ENCODE measurements at regions not wholly inside any gene's neighbourhood (a gene's known extent, or its start where the extent isn't known, plus 50 kb on each side); places are given as distances from the start of the nearest gene placed in this dataset.
"Not testable (repeated sequence)": the region's sequence is repeated elsewhere in the genome, so short reads cannot be mapped to it uniquely, and the experiment has no call there.

GRCh38 chr9:78091731-78092130 is 60.1 kb upstream of the GNAQ start:
- Histone ChIP-seq H3K4me1 (ENCODE audit: control insufficient read depth, extremely low read depth, insufficient read depth, low read length) (no peaks in the 10 kb centered on the region), H3K9me3 (ENCODE audit: control insufficient read depth, insufficient read depth, low read depth, low read length) (no peaks in the 10 kb centered on the region), H3K36me3 (ENCODE audit: control insufficient read depth, insufficient read depth, low read length) (no peaks in the 10 kb centered on the region), H3K4me3 (replicated peaks in 1 of 4; ENCODE audit: control extremely low read depth in 1 of 4, insufficient read depth in 1 of 4, low read depth in 3 of 4, low read length in 4 of 4) (no peak overlapping the region), H2AFZ (ENCODE audit: low read length) (no peak overlapping the region), H3K9ac (ENCODE audit: insufficient read depth, low read length) (no peak overlapping the region), H3K4me2 (ENCODE audit: extremely low read depth, insufficient read depth, low read length) (no peak overlapping the region), H3K79me2 (ENCODE audit: control insufficient read depth, insufficient read depth, low read length) (no peaks in the 10 kb centered on the region), H3K27me3 (ENCODE audit: control insufficient read depth, insufficient read depth, low read length) (no peaks in the 10 kb centered on the region), H3K27ac (ENCODE audit: insufficient read depth, low read length) (no peak overlapping the region), H4K20me1 (ENCODE audit: control insufficient read depth, extremely low read depth, insufficient read depth, low read length) (no peaks in the 10 kb centered on the region)
- DNase-seq (ENCODE audit: low read depth in 2 of 2): no peak
- TF ChIP-seq EZH2 (IDR thresholded peaks at IDR 0.05; ENCODE audit: low read length, missing control alignments) (no peak), CTCF (conservative IDR thresholded peaks at IDR 0.05 in 1 of 2, IDR thresholded peaks at IDR 0.05 in 1 of 2; ENCODE audit: low read depth in 1 of 2, low read length in 2 of 2) (no peak)

- H4K20me1 ChIP-seq (ENCODE audit: control insufficient read depth, extremely low read depth, insufficient read depth, low read length): no peaks in the 10 kb centered on the region
- DNase-seq (ENCODE audit: low read depth in 2 of 2): no peak
- no peak overlapping the region for H2AFZ ChIP-seq (ENCODE audit: low read length)
- TF ChIP-seq EZH2 (IDR thresholded peaks at IDR 0.05; ENCODE audit: low read length, missing control alignments): no peak
- TF ChIP-seq CTCF (conservative IDR thresholded peaks at IDR 0.05 in 1 of 2, IDR thresholded peaks at IDR 0.05 in 1 of 2; ENCODE audit: low read depth in 1 of 2, low read length in 2 of 2): no peak
- H3K4me1 ChIP-seq (ENCODE audit: control insufficient read depth, extremely low read depth, insufficient read depth, low read length): no peaks in the 10 kb centered on the region
- no peak overlapping the region for H3K4me3 ChIP-seq (replicated peaks in 1 of 4; ENCODE audit: control extremely low read depth in 1 of 4, insufficient read depth in 1 of 4, low read depth in 3 of 4, low read length in 4 of 4)
- no peak overlapping the region for H3K9ac ChIP-seq (ENCODE audit: insufficient read depth, low read length)
- H3K27ac ChIP-seq (ENCODE audit: insufficient read depth, low read length): no peak overlapping the region
- H3K4me2 ChIP-seq (ENCODE audit: extremely low read depth, insufficient read depth, low read length): no peak overlapping the region
- H3K79me2 ChIP-seq (ENCODE audit: control insufficient read depth, insufficient read depth, low read length): no peaks in the 10 kb centered on the region
- no peaks in the 10 kb centered on the region for H3K9me3 ChIP-seq (ENCODE audit: control insufficient read depth, insufficient read depth, low read depth, low read length)
- no peaks in the 10 kb centered on the region for H3K27me3 ChIP-seq (ENCODE audit: control insufficient read depth, insufficient read depth, low read length)
- no peaks in the 10 kb centered on the region for H3K36me3 ChIP-seq (ENCODE audit: control insufficient read depth, insufficient read depth, low read length)
Measured at GRCh38 chr9:78089111-78089510, 57.5 kb upstream of the GNAQ start.

DNA sequence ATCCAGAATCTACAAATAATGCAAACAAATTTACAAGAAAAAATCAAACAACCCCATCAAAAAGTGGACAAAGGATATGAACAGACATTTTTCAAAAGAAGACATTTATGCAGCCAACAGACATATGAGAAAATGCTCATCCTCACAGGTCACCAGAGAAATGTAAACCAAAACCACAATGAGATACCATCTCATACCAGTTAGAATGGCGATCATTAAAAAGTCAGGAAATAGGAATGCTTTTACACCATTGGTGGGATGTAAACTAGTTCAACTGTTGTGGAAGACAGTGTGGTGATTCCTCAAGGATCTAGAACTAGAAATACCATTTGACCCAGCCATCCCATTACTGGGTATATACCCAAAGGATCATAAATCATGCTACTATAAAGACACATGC is 56.6 kb upstream of the GNAQ start:
- H3K9me3 ChIP-seq (ENCODE audit: control insufficient read depth, insufficient read depth, low read depth, low read length); H3K9ac ChIP-seq (ENCODE audit: insufficient read depth, low read length); H3K79me2 ChIP-seq (ENCODE audit: control insufficient read depth, insufficient read depth, low read length); H3K4me2 ChIP-seq (ENCODE audit: extremely low read depth, insufficient read depth, low read length); H3K4me3 ChIP-seq (replicated peaks in 1 of 4; ENCODE audit: control extremely low read depth in 1 of 4, insufficient read depth in 1 of 4, low read depth in 3 of 4, low read length in 4 of 4); H2AFZ ChIP-seq (ENCODE audit: low read length); H3K36me3 ChIP-seq (ENCODE audit: control insufficient read depth, insufficient read depth, low read length); H3K27me3 ChIP-seq (ENCODE audit: control insufficient read depth, insufficient read depth, low read length); H3K27ac ChIP-seq (ENCODE audit: insufficient read depth, low read length); DNase-seq (ENCODE audit: low read depth in 2 of 2); H4K20me1 ChIP-seq (ENCODE audit: control insufficient read depth, extremely low read depth, insufficient read depth, low read length); H3K4me1 ChIP-seq (ENCODE audit: control insufficient read depth, extremely low read depth, insufficient read depth, low read length): not testable (repeated sequence)
